Peyer's patch (tissue), 4 donors: ENCODE measurements at regions not wholly inside any gene's neighbourhood (a gene's known extent, or its start where the extent isn't known, plus 50 kb on each side); places are given as distances from the start of the nearest gene placed in this dataset.
"Not testable (repeated sequence)": the region's sequence is repeated elsewhere in the genome, so short reads cannot be mapped to it uniquely, and the experiment has no call there.

ENCODE experiments used
- CTCF ChIP-seq, 6 experiments: fragments of 450-650 bp in 4 of 6; fragments of 200-600 bp in 2 of 6; sonication (generic) in 1 of 6; IDR thresholded peaks; one replicate each; pipeline ENCODE4 v1.5.1; 2017 to 2019; ENCODE audit warnings: antibody characterized with exemption in 6 of 6, mild to moderate bottlenecking in 3 of 6, moderate library complexity in 1 of 6
- POLR2A ChIP-seq, 2 donors: fragments of 450-650 bp; IDR thresholded peaks; one replicate each; pipeline ENCODE4 v1.5.1; 2017; ENCODE audit warnings: antibody characterized with exemption in 2 of 2, mild to moderate bottlenecking in 2 of 2, moderate library complexity in 2 of 2

GRCh38 chr9:62849991-62850390, 1660.2 kb downstream of the SPATA31A7 start:
- TF ChIP-seq CTCF, POLR2A (IDR thresholded peaks at IDR 0.05): not testable (repeated sequence)
